ENCODE measurements at regions not wholly inside any gene's neighbourhood (a gene's known extent, or its start where the extent isn't known, plus 50 kb on each side); places are given as distances from the start of the nearest gene placed in this dataset.

DNA sequence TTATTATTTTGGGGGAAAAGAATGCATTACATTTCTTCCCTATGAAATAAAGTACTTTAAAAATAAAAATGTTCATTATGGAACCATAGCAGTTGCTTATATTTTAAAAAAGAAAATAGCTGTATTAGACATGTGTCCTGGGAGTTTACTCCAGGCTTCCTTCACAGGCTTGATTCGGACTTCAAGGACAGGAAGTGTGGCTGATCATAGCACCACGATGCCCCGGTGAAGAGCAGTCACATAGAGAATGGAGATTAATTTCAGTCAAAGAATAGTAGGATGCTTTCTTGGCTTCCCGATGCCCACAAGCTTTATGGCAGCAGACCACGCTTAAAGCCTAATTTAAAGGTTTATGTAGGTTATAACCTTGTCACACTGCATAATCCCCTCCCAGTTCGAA lies 125.1 kb downstream of the NPIPB5 start:
- TF ChIP-seq, protein P1, sequence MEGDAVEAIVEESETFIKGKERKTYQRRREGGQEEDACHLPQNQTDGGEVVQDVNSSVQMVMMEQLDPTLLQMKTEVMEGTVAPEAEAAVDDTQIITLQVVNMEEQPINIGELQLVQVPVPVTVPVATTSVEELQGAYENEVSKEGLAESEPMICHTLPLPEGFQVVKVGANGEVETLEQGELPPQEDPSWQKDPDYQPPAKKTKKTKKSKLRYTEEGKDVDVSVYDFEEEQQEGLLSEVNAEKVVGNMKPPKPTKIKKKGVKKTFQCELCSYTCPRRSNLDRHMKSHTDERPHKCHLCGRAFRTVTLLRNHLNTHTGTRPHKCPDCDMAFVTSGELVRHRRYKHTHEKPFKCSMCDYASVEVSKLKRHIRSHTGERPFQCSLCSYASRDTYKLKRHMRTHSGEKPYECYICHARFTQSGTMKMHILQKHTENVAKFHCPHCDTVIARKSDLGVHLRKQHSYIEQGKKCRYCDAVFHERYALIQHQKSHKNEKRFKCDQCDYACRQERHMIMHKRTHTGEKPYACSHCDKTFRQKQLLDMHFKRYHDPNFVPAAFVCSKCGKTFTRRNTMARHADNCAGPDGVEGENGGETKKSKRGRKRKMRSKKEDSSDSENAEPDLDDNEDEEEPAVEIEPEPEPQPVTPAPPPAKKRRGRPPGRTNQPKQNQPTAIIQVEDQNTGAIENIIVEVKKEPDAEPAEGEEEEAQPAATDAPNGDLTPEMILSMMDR (IDR thresholded peaks at IDR 0.05) = no peak
- TF ChIP-seq EZH2 (IDR thresholded peaks at IDR 0.05; ENCODE audit: borderline replicate concordance, insufficient read depth, low read depth, low read length, poor library complexity, severe bottlenecking) = no peak

Measured in B cell (primary cell).